K562 (cell line): ENCODE measurements at regions not wholly inside any gene's neighbourhood (a gene's known extent, or its start where the extent isn't known, plus 50 kb on each side); places are given as distances from the start of the nearest gene placed in this dataset.

ENCODE experiments used
- ATAC-seq: fragments of 200-7000 bp; cut with Tn5 transposase; 3 replicates; pipeline ENCODE4 v1.9.1; 2020; ENCODE audit warnings: moderate library complexity
- BruUV-seq: library from RNA; stranded (reverse); fragments of 400-500 nt; replicated peaks from 2 replicates; lab custom pipeline; 2021; lab: Mats Ljungman, UMichigan
- CTCF ChIA-PET: fragments of 300-600 bp; formaldehyde crosslinking; extraction: SDS; loops from one replicate; lab custom pipeline; 2021; ENCODE audit warnings: low intra/inter-chr PET ratio; lab: Yijun Ruan, JAX
- POLR2A ChIA-PET: fragments of 300-600, 350-650 bp; sonication (Branson Sonifier 250); formaldehyde crosslinking; extraction: SDS; loops from one replicate; lab custom pipeline; 2021; ENCODE audit warnings: antibody characterized with exemption, inconsistent platforms; lab: Yijun Ruan, JAX
- DNase-seq, 4 experiments: peaks; one replicate each; pipeline versions ENCODE4 v3.0.0 to v3.0.0-alpha.2; 2011 to 2018; ENCODE audit warnings: low spot score in 3 of 4, mixed read lengths in 3 of 4; ENCODE audit errors: extremely low read depth in 1 of 4
- FAIRE-seq: peaks from 2 replicates; lab custom pipeline; 2011; peaks lifted over from hg19 to GRCh38; lab: Jason Lieb, UNC
- H2AFZ ChIP-seq: 2 replicates; pipeline ENCODE4 v1.6.0; 2011; ENCODE audit warnings: low read depth, low read length, control low read depth, inconsistent platforms
- H3K27ac ChIP-seq: fragments of 200-600 bp; 3 replicates; pipeline ENCODE4 v1.8.0; 2011; ENCODE audit warnings: low read depth, mild to moderate bottlenecking, control low read depth, inconsistent platforms, low read length, moderate library complexity, mixed read lengths; ENCODE audit errors: extremely low read depth
- H3K27me3 ChIP-seq, 2 experiments: fragments of 300-600 bp in 1 of 2; 2 replicates in 1 of 2; 3 replicates in 1 of 2; pipeline versions ENCODE4 v1.6.0 to v1.8.0; 2011; ENCODE audit warnings: inconsistent platforms in 2 of 2, low read length in 2 of 2, mild to moderate bottlenecking in 1 of 2, mixed read lengths in 1 of 2, moderate library complexity in 1 of 2; ENCODE audit not compliant: control insufficient read depth in 2 of 2, insufficient read depth in 2 of 2
- H3K36me3 ChIP-seq: fragments of 300-600 bp; 3 replicates; pipeline ENCODE4 v1.8.0; 2011; ENCODE audit warnings: mild to moderate bottlenecking, low read length, inconsistent platforms; ENCODE audit not compliant: control insufficient read depth, insufficient read depth
- H3K4me1 ChIP-seq, 2 experiments: fragments of 200-600 bp in 1 of 2; replicated peaks in 1 of 2; 2 replicates in 1 of 2; 3 replicates in 1 of 2; pipeline versions ENCODE4 v1.5.1 to v1.8.0; 2011; ENCODE audit warnings: inconsistent platforms in 2 of 2, low read length in 2 of 2, mild to moderate bottlenecking in 1 of 2, mixed read lengths in 1 of 2, moderate library complexity in 1 of 2; ENCODE audit not compliant: control insufficient read depth in 2 of 2, insufficient read depth in 2 of 2
- H3K4me2 ChIP-seq: 2 replicates; pipeline ENCODE4 v1.6.1; 2011; ENCODE audit warnings: low read length, control low read depth, inconsistent platforms, mixed read lengths; ENCODE audit not compliant: insufficient read depth
- H3K4me3 ChIP-seq: fragments of 200-600 bp; sonication (generic), shearing (Covaris generic); 2 replicates; pipeline ENCODE4 v1.5.1; 2016; ENCODE audit warnings: control low read depth, inconsistent platforms
- H3K79me2 ChIP-seq: fragments of 200-600 bp; 3 replicates; pipeline ENCODE4 v1.8.0; 2011; ENCODE audit warnings: low read length, inconsistent platforms; ENCODE audit not compliant: control insufficient read depth, insufficient read depth
- H3K9ac ChIP-seq, 2 experiments: 2 replicates each; pipeline versions ENCODE4 v1.6.0 to v1.6.1; 2011; ENCODE audit warnings: low read depth in 2 of 2, low read length in 2 of 2, control low read depth in 1 of 2, inconsistent platforms in 1 of 2, mild to moderate bottlenecking in 1 of 2, mixed read lengths in 1 of 2; ENCODE audit not compliant: insufficient read depth in 1 of 2
- H3K9me1 ChIP-seq: one replicate; pipeline ENCODE4 v1.6.0; 2011; ENCODE audit warnings: inconsistent platforms, mild to moderate bottlenecking, low read length, moderate library complexity; ENCODE audit not compliant: control insufficient read depth, insufficient read depth
- H3K9me3 ChIP-seq: replicated peaks from 2 replicates; pipeline ENCODE4 v1.5.1; 2011; ENCODE audit warnings: low read depth, low read length, inconsistent platforms; ENCODE audit not compliant: control insufficient read depth, insufficient read depth
- H4K20me1 ChIP-seq: replicated peaks from 2 replicates; pipeline ENCODE4 v1.6.1; 2011; ENCODE audit warnings: low read length, inconsistent platforms, mixed read lengths; ENCODE audit not compliant: control insufficient read depth, insufficient read depth
- CEBPZ ChIP-seq: fragments of 150-350 bp; IDR thresholded peaks from 2 replicates; pipeline ENCODE4 v1.6.1; 2014; ENCODE audit warnings: low read depth, mild to moderate bottlenecking, low read length, borderline replicate concordance
- GATAD2A ChIP-seq: fragments of 450-650 bp; IDR thresholded peaks from 2 replicates; pipeline ENCODE4 v1.6.1; 2017
- GATAD2B ChIP-seq: fragments of 450-650 bp; IDR thresholded peaks from 2 replicates; pipeline ENCODE4 v1.6.1; 2017; ENCODE audit warnings: mild to moderate bottlenecking, borderline replicate concordance
- MAFK ChIP-seq: IDR thresholded peaks from 2 replicates; pipeline ENCODE4 v1.6.1; 2011; ENCODE audit warnings: low read length, improper control_type of control experiment
- NFE2L1 ChIP-seq: fragments of 450-650 bp; IDR thresholded peaks from 2 replicates; pipeline ENCODE4 v1.6.1; 2016; ENCODE audit warnings: missing genetic modification characterization, low read depth, mild to moderate bottlenecking, missing compliant biosample characterization, moderate library complexity, borderline replicate concordance
- SRSF9 ChIP-seq: fragments of 200-400 bp; formaldehyde crosslinking; IDR thresholded peaks from 2 replicates; pipeline ENCODE4 v1.6.1; 2017; ENCODE audit warnings: low read depth, low read length, borderline replicate concordance
- WGBS: fragments of 100-300 bp; shearing (Covaris generic); methylation state at CpG from one replicate; pipeline ENCODE4 v1.1.6; 2016; ENCODE audit warnings: low coverage, mixed read lengths; ENCODE audit not compliant: insufficient coverage; ENCODE audit errors: missing lambda C conversion rate; 5-methylcytosine and 5-hydroxymethylcytosine counted together
- in situ Hi-C: fragments of 300-500 bp; cut with MboI; formaldehyde crosslinking; loops from 4 replicates; pipeline ENCODE4 v1.15.0; 2018; ENCODE audit warnings: inconsistent platforms, mixed read lengths
- intact Hi-C: fragments of 100-400 bp; cut with micrococcal nuclease; formaldehyde crosslinking; loops from 2 replicates; pipeline ENCODE4 v1.14.2; 2022

GRCh38 chr7:152910545-152911225 is 151.1 kb downstream of the ACTR3B start (continued):
- no peak for TF ChIP-seq CEBPZ
- TF ChIP-seq NFE2L1 = no peak
- TF ChIP-seq SRSF9 = no peak

GRCh38 chr7:152911226-152911560 is 151.6 kb downstream of the ACTR3B start:
- ATAC-seq (no peak), DNase-seq (no peak), FAIRE-seq (no peak)
- no peak for TF ChIP-seq MAFK
- TF ChIP-seq GATAD2A = no peak
- no peak for TF ChIP-seq GATAD2B
- POLR2A ChIA-PET = no interaction called here
- Histone ChIP-seq H3K36me3 (no peaks in the 10 kb centered on the region), H3K4me3 (no peak overlapping the region), H3K27ac (no peak overlapping the region), H3K9ac (no peak overlapping the region), H3K9me3 (no peaks in the 10 kb centered on the region; the same call in 1 of the 2 replicates), H2AFZ (no peak overlapping the region), H3K4me1 (0 out of 5 replicates have a peak, but pooled peaks cover 0 to 3% of the 10 kb centered on the region in 2 experiments), H3K79me2 (no peaks in the 10 kb centered on the region), H3K9me1 (no peaks in the 10 kb centered on the region), H3K4me2 (no peak overlapping the region), H3K27me3 (peaks cover 20 to 46% of the 10 kb centered on the region in 2 experiments; a peak in 4 of 5 replicates), H4K20me1 (no peaks in the 10 kb centered on the region; the same call in 1 of the 2 replicates)
- CTCF ChIA-PET = no interaction called here
- no TSS peak for BruUV-seq
- WGBS = 5% methylated on average over 4 of the region's 4 CpGs
- intact Hi-C loops (no loop called here), in situ Hi-C loops (no loop called here)
